ENCODE measurements at regions not wholly inside any gene's neighbourhood (a gene's known extent, or its start where the extent isn't known, plus 50 kb on each side); places are given as distances from the start of the nearest gene placed in this dataset.

DNA sequence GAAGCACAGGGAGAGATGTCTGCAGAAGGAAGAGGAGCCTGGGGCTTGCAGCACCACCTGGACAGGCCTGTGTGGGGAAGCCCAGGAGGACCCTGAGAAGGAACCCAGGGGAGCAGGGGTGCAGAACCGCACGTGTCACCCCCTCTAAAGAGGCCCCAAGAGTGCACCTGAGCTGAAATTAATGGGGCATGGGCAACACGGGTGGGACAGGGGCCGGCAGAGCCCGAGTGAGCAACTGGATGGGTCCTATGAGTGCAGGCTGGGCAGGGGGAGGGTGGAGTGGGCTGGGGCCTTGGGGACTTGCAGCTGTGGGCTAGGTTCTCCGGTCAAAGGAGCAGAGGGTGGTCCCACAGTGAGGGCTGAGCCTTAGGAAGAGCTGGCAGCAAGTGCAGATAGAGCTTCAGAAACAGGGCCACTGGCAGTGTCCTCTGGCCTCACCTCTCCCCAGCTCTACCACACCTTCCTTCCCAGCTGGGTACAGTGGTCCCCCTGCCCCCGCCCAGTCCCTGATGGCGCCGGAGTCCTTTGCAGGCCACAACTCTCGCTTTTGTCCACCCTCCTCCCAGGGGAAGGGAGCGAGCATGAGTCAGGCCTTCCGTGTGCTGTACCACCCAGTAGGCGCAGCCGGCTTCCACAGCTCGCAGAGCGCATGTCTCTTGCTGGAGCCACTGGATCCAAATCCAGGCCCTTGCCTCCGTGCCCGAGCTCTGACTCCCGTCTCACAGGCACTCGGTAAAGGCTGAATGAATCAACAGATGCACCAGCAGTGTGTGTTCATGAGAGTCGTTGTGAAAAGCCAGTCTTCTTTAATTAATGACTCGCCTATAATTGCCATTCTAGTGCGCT, 131.6 kb downstream of the HMX1 start:
- no peak overlapping the region for H3K4me3 ChIP-seq (ENCODE audit: low read length)
- no peak for DNase-seq (ENCODE audit: low read depth)
- TF ChIP-seq, protein P1, sequence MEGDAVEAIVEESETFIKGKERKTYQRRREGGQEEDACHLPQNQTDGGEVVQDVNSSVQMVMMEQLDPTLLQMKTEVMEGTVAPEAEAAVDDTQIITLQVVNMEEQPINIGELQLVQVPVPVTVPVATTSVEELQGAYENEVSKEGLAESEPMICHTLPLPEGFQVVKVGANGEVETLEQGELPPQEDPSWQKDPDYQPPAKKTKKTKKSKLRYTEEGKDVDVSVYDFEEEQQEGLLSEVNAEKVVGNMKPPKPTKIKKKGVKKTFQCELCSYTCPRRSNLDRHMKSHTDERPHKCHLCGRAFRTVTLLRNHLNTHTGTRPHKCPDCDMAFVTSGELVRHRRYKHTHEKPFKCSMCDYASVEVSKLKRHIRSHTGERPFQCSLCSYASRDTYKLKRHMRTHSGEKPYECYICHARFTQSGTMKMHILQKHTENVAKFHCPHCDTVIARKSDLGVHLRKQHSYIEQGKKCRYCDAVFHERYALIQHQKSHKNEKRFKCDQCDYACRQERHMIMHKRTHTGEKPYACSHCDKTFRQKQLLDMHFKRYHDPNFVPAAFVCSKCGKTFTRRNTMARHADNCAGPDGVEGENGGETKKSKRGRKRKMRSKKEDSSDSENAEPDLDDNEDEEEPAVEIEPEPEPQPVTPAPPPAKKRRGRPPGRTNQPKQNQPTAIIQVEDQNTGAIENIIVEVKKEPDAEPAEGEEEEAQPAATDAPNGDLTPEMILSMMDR (conservative IDR thresholded peaks at IDR 0.05; ENCODE audit: low read length): no peak

DNA sequence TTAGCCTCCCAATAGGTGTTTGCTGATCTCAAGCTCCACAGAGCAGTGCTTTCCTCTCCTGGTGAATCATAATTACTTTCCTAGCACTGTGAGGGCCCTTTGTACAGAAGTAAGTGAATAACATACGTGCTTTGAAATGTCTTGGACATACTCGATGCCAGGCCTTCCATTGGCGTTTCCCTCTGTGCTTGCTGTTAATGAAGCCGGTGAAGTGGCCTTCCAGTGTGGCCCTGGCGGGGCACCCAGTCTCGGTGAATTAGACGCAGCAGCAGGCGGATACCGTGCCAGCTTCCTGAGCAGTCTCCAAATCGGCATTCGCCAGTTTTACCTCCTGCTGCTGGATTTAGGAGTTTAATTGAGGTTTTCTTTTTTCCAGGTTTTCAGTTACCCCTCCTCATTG, 132.3 kb downstream of the HMX1 start:
- DNase-seq (ENCODE audit: low read depth): no peak
- H3K4me3 ChIP-seq (ENCODE audit: low read length): no peak overlapping the region
- TF ChIP-seq, protein P1 (conservative IDR thresholded peaks at IDR 0.05; ENCODE audit: low read length): no peak

DNA sequence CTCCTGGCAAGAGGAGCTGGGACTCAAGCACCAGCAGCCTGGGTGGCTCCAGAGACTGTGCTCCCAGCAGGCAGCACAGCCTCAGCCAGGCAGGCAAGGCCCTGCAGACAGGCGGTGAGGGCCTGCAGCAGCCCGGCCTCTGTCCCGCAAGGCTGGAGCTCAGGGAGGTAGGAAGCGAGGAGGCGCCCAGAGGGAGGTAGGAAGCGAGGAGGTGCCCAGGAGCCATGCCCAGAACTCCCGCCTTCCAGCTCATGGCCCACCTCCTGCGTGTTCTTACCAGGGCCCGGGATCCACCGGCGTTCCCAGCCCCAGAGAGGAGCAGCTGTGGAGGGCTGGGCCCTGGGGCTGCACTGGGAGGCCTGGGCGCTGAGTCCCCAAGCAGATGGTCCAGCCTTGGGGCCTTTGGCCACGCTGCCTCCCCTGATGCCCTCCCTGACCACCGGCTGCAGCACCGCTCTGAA, 133.1 kb downstream of the HMX1 start:
- TF ChIP-seq, protein P1 (conservative IDR thresholded peaks at IDR 0.05; ENCODE audit: low read length): no peak
- no peak overlapping the region for H3K4me3 ChIP-seq (ENCODE audit: low read length)

DNA sequence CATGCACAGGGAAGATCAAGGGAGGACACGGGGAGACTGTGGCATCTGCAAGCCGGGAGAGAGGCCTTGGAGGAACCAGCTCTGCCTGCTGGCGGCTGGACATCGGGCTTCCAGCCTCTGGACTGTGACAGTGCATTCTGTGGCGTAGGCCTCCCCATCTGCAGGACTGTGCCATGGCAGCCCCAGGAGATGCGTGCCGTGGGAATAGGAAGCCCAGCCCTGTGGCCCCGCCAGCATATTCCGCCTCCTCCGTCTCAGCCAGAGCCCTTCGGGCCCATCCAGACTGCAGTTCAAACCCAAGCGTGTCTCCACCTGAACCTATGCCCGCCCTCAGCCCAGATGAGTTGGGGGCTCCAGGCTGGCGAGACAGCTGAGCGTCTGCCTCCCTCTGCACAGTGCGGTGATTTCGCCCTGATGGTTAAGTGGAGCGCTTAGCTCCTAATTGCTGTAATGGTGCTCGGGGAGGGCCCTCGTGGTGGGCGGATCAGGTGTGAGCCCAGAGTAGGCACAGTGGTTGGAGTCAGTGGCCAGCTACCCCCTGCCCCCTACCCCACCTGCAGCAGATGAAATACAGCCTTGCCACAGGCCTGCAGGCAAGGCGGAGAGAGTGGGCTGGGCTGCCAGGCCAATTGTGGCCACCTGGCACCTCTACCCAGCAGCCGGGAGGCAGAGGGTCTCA, 133.9 kb downstream of the HMX1 start:
- DNase-seq (ENCODE audit: low read depth): no peak
- TF ChIP-seq, protein P1 (conservative IDR thresholded peaks at IDR 0.05; ENCODE audit: low read length): no peak
- no peak overlapping the region for H3K4me3 ChIP-seq (ENCODE audit: low read length)

More for the DNA sequence above, 133.1 kb downstream of the HMX1 start:
- no peak for DNase-seq (ENCODE audit: low read depth)

DNA sequence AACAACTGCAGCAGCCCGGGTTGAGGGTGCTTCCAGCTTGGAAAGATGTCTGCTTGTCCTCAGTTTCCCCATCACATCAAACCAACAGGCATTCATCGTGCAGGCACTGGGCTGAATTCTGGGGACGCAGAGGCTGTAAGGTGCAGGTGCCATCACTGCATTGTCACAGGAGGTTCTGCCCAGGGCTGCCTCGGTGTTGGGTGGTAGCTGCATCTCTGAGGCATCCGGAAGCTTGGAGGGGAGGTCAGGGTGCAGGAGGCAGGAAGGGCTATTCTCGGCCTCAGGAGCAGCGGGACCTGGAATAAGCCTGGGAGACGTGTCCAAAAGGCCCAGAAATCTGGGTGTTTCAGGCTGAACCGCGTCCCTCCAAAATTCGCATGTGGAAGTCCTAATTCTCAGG, 134.6 kb downstream of the HMX1 start:
- TF ChIP-seq, protein P1 (conservative IDR thresholded peaks at IDR 0.05; ENCODE audit: low read length): no peak
- no peak for DNase-seq (ENCODE audit: low read depth)
- H3K4me3 ChIP-seq (ENCODE audit: low read length): no peak overlapping the region

DNA sequence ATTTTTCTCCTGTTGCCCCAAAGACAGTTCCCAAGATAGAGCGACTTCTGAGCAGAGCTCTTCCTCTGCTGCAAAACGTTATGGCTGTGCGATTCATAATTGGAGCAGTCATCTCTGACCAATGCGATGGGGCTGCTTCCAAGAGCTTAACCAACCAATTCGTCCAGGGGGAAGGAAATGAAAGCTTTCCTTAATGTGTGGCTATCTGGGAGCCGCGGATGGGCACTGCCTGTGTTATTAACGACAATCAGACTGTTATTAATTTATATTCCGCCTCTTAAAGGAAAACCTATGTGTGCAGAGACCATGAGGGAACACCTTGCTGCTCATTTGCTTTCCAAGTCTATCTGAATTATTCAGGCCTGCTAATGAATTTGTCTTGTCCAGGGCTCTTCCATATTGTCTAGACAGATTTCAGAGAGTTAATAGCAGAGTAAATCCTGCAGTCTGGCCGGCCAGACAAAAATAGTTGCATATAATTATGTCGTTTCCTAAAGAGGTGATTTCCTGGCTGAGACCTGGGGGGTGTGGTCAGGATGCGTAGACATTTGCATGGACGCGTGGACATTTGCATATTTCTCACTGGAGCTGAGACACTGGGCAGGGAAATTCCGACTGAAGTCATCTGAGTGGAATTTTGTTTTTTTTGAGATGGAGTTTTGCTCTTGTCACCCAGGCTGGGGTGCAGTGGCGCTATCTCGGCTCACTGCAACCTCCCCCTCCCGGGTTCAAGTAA, 135.4 kb downstream of the HMX1 start:
- TF ChIP-seq, protein P1 (conservative IDR thresholded peaks at IDR 0.05; ENCODE audit: low read length): no peak
- H3K4me3 ChIP-seq (ENCODE audit: low read length): no peak overlapping the region
- DNase-seq (ENCODE audit: low read depth): no peak
